SK-N-SH treated with all-trans-retinoic acid at 6 μM for 48 hours (cell line): ENCODE measurements at regions not wholly inside any gene's neighbourhood (a gene's known extent, or its start where the extent isn't known, plus 50 kb on each side); places are given as distances from the start of the nearest gene placed in this dataset.

Experiments used
- ARNTL ChIP-seq: fragments of 450-650 bp; formaldehyde crosslinking; IDR thresholded peaks from 2 replicates; pipeline ENCODE4 v1.5.0; 2020; ENCODE audit warnings: low read depth, mild to moderate bottlenecking, moderate library complexity, borderline replicate concordance
- CREB5 ChIP-seq: fragments of 250-450 bp; sonication (Bioruptor Pico); IDR thresholded peaks from 2 replicates; pipeline ENCODE4 v1.5.1; 2020; ENCODE audit warnings: low read depth, mild to moderate bottlenecking, moderate library complexity
- CSDC2 ChIP-seq: fragments of 250-450 bp; sonication (Bioruptor Pico); IDR thresholded peaks from 2 replicates; pipeline ENCODE4 v1.5.0; 2020; ENCODE audit warnings: mild to moderate bottlenecking, moderate library complexity
- CSRNP3 ChIP-seq: fragments of 250-450 bp; sonication (Bioruptor Pico); IDR thresholded peaks from 2 replicates; pipeline ENCODE4 v1.5.1; 2021; ENCODE audit warnings: mild to moderate bottlenecking, moderate library complexity
- OSR1 ChIP-seq: fragments of 250-450 bp; sonication (Bioruptor Pico); IDR thresholded peaks from 2 replicates; pipeline ENCODE4 v1.8.0; 2022; ENCODE audit warnings: moderate library complexity, mild to moderate bottlenecking, inconsistent platforms
- PATZ1 ChIP-seq: fragments of 250-450 bp; sonication (Bioruptor Pico); IDR thresholded peaks from 2 replicates; pipeline ENCODE4 v1.8.0; 2020; ENCODE audit warnings: mild to moderate bottlenecking, moderate library complexity, borderline replicate concordance
- POU6F1 ChIP-seq: fragments of 250-450 bp; sonication (Bioruptor Pico); IDR thresholded peaks from 2 replicates; pipeline ENCODE4 v1.8.0; 2021; ENCODE audit warnings: low read depth, mild to moderate bottlenecking, moderate library complexity, borderline replicate concordance
- RARB ChIP-seq: fragments of 250-450 bp; sonication (Bioruptor Pico); IDR thresholded peaks from 2 replicates; pipeline ENCODE4 v1.8.0; 2021; ENCODE audit warnings: mild to moderate bottlenecking, moderate library complexity
- TSHZ2 ChIP-seq: fragments of 250-450 bp; sonication (Bioruptor Pico); IDR thresholded peaks from 2 replicates; pipeline ENCODE4 v1.5.0; 2020; ENCODE audit warnings: mild to moderate bottlenecking, moderate library complexity
- ZC3H10 ChIP-seq: fragments of 250-450 bp; sonication (Bioruptor Pico); IDR thresholded peaks from 2 replicates; pipeline ENCODE4 v1.5.1; 2021; ENCODE audit warnings: mild to moderate bottlenecking, moderate library complexity
- ZFP3 ChIP-seq: fragments of 250-450 bp; sonication (Bioruptor Pico); IDR thresholded peaks from 2 replicates; pipeline ENCODE4 v1.5.0; 2020; ENCODE audit warnings: mild to moderate bottlenecking, moderate library complexity
- ZFP30 ChIP-seq: fragments of 450-650 bp; formaldehyde crosslinking; IDR thresholded peaks from 2 replicates; pipeline ENCODE4 v1.5.0; 2022; ENCODE audit warnings: mild to moderate bottlenecking, moderate library complexity

- TF ChIP-seq ZC3H10 (CRISPR knock-in tag), result no peak
- no peak for TF ChIP-seq ARNTL (CRISPR knock-in tag)
- no peak for TF ChIP-seq CREB5
- no peak for TF ChIP-seq RARB (CRISPR knock-in tag)
- no peak for TF ChIP-seq ZFP30 (CRISPR knock-in tag)
- TF ChIP-seq CSDC2 (CRISPR knock-in tag), result no peak
- no peak for TF ChIP-seq ZFP3 (CRISPR knock-in tag)
- TF ChIP-seq TSHZ2, result no peak
- TF ChIP-seq OSR1 (CRISPR knock-in tag), result no peak
- TF ChIP-seq CSRNP3, result no peak
- TF ChIP-seq PATZ1 (CRISPR knock-in tag), result no peak
- no peak for TF ChIP-seq POU6F1 (CRISPR knock-in tag)
Measured at GRCh38 chr2:236342951-236343350, 78.7 kb upstream of the ASB18 start.
